ENCODE measurements at regions not wholly inside any gene's neighbourhood (a gene's known extent, or its start where the extent isn't known, plus 50 kb on each side); places are given as distances from the start of the nearest gene placed in this dataset.
"Not testable (repeated sequence)": the region's sequence is repeated elsewhere in the genome, so short reads cannot be mapped to it uniquely, and the experiment has no call there.

GRCh38 chr4:31016322-31017061, 296.3 kb downstream of the PCDH7 start:
- DNase-seq (ENCODE audit: low read depth) = no peak

GRCh38 chr4:31020363-31020762, 300.2 kb downstream of the PCDH7 start:
- DNase-seq (ENCODE audit: low read depth) = no peak

- DNase-seq (ENCODE audit: low read depth) = no peak
These were observed 300.8 kb downstream of the PCDH7 start for GRCh38 chr4:31021008-31021407.

GRCh38 chr4:31022702-31023101, 302.5 kb downstream of the PCDH7 start:
- no peak for DNase-seq (ENCODE audit: low read depth)

- no peak for DNase-seq (ENCODE audit: low read depth)
These were observed 302.9 kb downstream of the PCDH7 start for GRCh38 chr4:31023109-31023508.

GRCh38 chr4:31023742-31024141, 303.6 kb downstream of the PCDH7 start:
- no peak for DNase-seq (ENCODE audit: low read depth)

- not testable (repeated sequence) for DNase-seq (ENCODE audit: low read depth)
These were observed 304.6 kb downstream of the PCDH7 start for GRCh38 chr4:31024781-31025180.

GRCh38 chr4:31026256-31026655, 306.1 kb downstream of the PCDH7 start:
- no peak for DNase-seq (ENCODE audit: low read depth)

- no peak for DNase-seq (ENCODE audit: low read depth)
These were observed 314.4 kb downstream of the PCDH7 start for GRCh38 chr4:31034550-31034949.

GRCh38 chr4:31035761-31036160, 315.6 kb downstream of the PCDH7 start:
- DNase-seq (ENCODE audit: low read depth) = no peak

- DNase-seq (ENCODE audit: low read depth) = no peak
These were observed 317.5 kb downstream of the PCDH7 start for GRCh38 chr4:31037703-31038102.

GRCh38 chr4:31039382-31039781, 319.2 kb downstream of the PCDH7 start:
- DNase-seq (ENCODE audit: low read depth) = no peak

- no peak for DNase-seq (ENCODE audit: low read depth)
These were observed 319.9 kb downstream of the PCDH7 start for GRCh38 chr4:31040106-31040505.

- DNase-seq (ENCODE audit: low read depth) = no peak
These were observed 321.2 kb downstream of the PCDH7 start for GRCh38 chr4:31041385-31041784.

- no peak for DNase-seq (ENCODE audit: low read depth)
These were observed 321.7 kb downstream of the PCDH7 start for GRCh38 chr4:31041853-31042252.

GRCh38 chr4:31043382-31044062, 323.4 kb downstream of the PCDH7 start:
- DNase-seq (ENCODE audit: low read depth) = no peak

GRCh38 chr4:31045151-31045550, 325.0 kb downstream of the PCDH7 start:
- DNase-seq (ENCODE audit: low read depth) = no peak

- DNase-seq (ENCODE audit: low read depth) = no peak
These were observed 325.7 kb downstream of the PCDH7 start for GRCh38 chr4:31045724-31046318.

- no peak for DNase-seq (ENCODE audit: low read depth)
These were observed 331.0 kb downstream of the PCDH7 start for GRCh38 chr4:31051151-31051550.

- no peak for DNase-seq (ENCODE audit: low read depth)
These were observed 331.4 kb downstream of the PCDH7 start for GRCh38 chr4:31051565-31051964.

- no peak for DNase-seq (ENCODE audit: low read depth)
These were observed 332.4 kb downstream of the PCDH7 start for GRCh38 chr4:31052519-31052918.

GRCh38 chr4:31053451-31053850, 333.3 kb downstream of the PCDH7 start:
- DNase-seq (ENCODE audit: low read depth) = no peak

GRCh38 chr4:31054295-31054694, 334.1 kb downstream of the PCDH7 start:
- no peak for DNase-seq (ENCODE audit: low read depth)
